Ureter (tissue), 1 donor: ENCODE measurements at regions not wholly inside any gene's neighbourhood (a gene's known extent, or its start where the extent isn't known, plus 50 kb on each side); places are given as distances from the start of the nearest gene placed in this dataset.

Experiments
- DNase-seq: peaks from one replicate; pipeline ENCODE4 v3.0.0-alpha.2; 2020; ENCODE audit warnings: low spot score
- donor health status: DM: yes; HTN: yes; CAD: no.

- no peak for DNase-seq
Measured at GRCh38 chr10:129101232-129101980, 365.6 kb upstream of the MGMT start.

- DNase-seq: no peak
Measured at GRCh38 chr10:129102906-129103693, 363.9 kb upstream of the MGMT start.

- DNase-seq: no peak
Measured at GRCh38 chr10:129104266-129105045, 362.6 kb upstream of the MGMT start.

GRCh38 chr10:129105266-129105665 is 361.8 kb upstream of the MGMT start:
- peak; percentile 9 for DNase-seq

GRCh38 chr10:129106314-129106713 is 360.7 kb upstream of the MGMT start:
- no peak for DNase-seq

GRCh38 chr10:129107525-129107924 is 359.5 kb upstream of the MGMT start:
- no peak for DNase-seq

GRCh38 chr10:129108378-129108777 is 358.7 kb upstream of the MGMT start:
- DNase-seq: no peak

GRCh38 chr10:129108994-129109393 is 358.0 kb upstream of the MGMT start:
- no peak for DNase-seq

- DNase-seq: no peak
Measured at GRCh38 chr10:129110780-129111179, 356.3 kb upstream of the MGMT start.

- DNase-seq: no peak
Measured at GRCh38 chr10:129111922-129112321, 355.1 kb upstream of the MGMT start.

GRCh38 chr10:129114588-129114987 is 352.5 kb upstream of the MGMT start:
- DNase-seq: no peak

GRCh38 chr10:129116371-129116770 is 350.7 kb upstream of the MGMT start:
- no peak for DNase-seq

- no peak for DNase-seq
Measured at GRCh38 chr10:129120441-129120840, 346.6 kb upstream of the MGMT start.

- DNase-seq: no peak
Measured at GRCh38 chr10:129122846-129123245, 344.2 kb upstream of the MGMT start.

- no peak for DNase-seq
Measured at GRCh38 chr10:129123428-129123827, 343.6 kb upstream of the MGMT start.

GRCh38 chr10:129126982-129127381 is 340.1 kb upstream of the MGMT start:
- DNase-seq: no peak

- DNase-seq: no peak
Measured at GRCh38 chr10:129131457-129132132, 335.4 kb upstream of the MGMT start.

GRCh38 chr10:129133856-129134255 is 333.2 kb upstream of the MGMT start:
- DNase-seq: no peak

- no peak for DNase-seq
Measured at GRCh38 chr10:129134371-129134770, 332.7 kb upstream of the MGMT start.

- no peak for DNase-seq
Measured at GRCh38 chr10:129135624-129136023, 331.4 kb upstream of the MGMT start.

GRCh38 chr10:129136074-129136473 is 331.0 kb upstream of the MGMT start:
- DNase-seq: no peak

- DNase-seq: no peak
Measured at GRCh38 chr10:129136951-129137350, 330.1 kb upstream of the MGMT start.
